OCI-LY1 (cell line): ENCODE measurements at regions not wholly inside any gene's neighbourhood (a gene's known extent, or its start where the extent isn't known, plus 50 kb on each side); places are given as distances from the start of the nearest gene placed in this dataset.

ENCODE experiments used
- CTCF ChIP-seq: fragments of 200-600 bp; sonication (generic), shearing (Covaris generic); IDR thresholded peaks from 2 replicates; pipeline ENCODE4 v1.5.1; 2017; ENCODE audit warnings: mild to moderate bottlenecking, antibody characterized with exemption, low read length, moderate library complexity, mixed read lengths
- EZH2 ChIP-seq: fragments of 200-600 bp; sonication (generic), shearing (Covaris generic); IDR thresholded peaks from 2 replicates; pipeline ENCODE4 v1.8.0; 2017; ENCODE audit warnings: borderline replicate concordance, mixed run types, mild to moderate bottlenecking, antibody characterized with exemption, low read length, moderate library complexity, mixed read lengths

DNA sequence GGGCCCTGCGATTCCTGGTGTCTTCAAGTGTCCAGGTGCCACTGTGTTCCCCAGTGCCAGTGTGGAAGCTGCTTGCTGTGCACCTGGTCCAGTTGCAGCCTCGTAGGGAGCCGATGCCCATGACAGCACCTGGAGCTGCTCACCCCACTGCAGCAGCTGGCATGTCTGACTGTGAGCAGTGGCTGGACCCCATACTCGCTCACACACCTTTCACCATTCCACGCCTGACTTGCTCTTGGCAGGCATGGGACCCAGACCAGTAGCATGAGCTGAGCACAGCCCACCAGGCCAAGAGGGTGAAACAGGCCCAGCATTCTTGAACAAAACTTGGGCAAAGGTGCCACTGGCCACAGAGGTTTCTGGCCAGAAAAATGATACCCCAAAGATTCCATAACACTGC is 124.5 kb upstream of the THY1 start:
- TF ChIP-seq EZH2 = no peak
- TF ChIP-seq CTCF = no peak
